Upper lobe of left lung (tissue), 4 donors: ENCODE measurements at regions not wholly inside any gene's neighbourhood (a gene's known extent, or its start where the extent isn't known, plus 50 kb on each side); places are given as distances from the start of the nearest gene placed in this dataset.

ENCODE experiments used
- POLR2AphosphoS5 ChIP-seq, 2 donors: sonication (generic); formaldehyde crosslinking; IDR thresholded peaks; one replicate each; pipeline ENCODE4 v1.5.1; 2017; ENCODE audit warnings: antibody characterized with exemption in 2 of 2
- TF ChIP-seq, protein P1 (sequence below), 6 experiments: fragments of 450-650 bp in 4 of 6; fragments of 200-600 bp in 2 of 6; sonication (generic) in 2 of 6; IDR thresholded peaks; one replicate each; pipeline ENCODE4 v1.5.1; 2016 to 2019; ENCODE audit warnings: antibody characterized with exemption in 6 of 6

DNA sequence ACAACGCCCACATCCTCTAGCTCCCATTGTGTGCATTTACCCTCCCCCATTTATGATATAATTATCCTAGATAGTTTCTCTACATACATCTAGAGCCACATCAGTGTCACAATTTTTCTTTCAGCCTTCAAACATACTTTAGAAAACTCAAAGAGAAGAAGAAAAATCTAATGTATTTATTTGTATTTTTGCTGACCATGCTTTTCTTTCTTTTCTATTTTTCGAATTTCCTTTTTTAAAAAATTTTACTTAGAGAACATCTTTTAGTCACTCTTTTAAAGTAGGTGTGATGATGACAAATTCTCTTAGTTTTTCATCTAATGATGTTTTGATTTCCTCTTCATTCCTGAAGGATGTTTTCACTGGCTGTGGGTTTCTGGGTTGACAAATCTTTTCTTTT lies 117.0 kb upstream of the CHL1 start:
- TF ChIP-seq, protein P1, sequence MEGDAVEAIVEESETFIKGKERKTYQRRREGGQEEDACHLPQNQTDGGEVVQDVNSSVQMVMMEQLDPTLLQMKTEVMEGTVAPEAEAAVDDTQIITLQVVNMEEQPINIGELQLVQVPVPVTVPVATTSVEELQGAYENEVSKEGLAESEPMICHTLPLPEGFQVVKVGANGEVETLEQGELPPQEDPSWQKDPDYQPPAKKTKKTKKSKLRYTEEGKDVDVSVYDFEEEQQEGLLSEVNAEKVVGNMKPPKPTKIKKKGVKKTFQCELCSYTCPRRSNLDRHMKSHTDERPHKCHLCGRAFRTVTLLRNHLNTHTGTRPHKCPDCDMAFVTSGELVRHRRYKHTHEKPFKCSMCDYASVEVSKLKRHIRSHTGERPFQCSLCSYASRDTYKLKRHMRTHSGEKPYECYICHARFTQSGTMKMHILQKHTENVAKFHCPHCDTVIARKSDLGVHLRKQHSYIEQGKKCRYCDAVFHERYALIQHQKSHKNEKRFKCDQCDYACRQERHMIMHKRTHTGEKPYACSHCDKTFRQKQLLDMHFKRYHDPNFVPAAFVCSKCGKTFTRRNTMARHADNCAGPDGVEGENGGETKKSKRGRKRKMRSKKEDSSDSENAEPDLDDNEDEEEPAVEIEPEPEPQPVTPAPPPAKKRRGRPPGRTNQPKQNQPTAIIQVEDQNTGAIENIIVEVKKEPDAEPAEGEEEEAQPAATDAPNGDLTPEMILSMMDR (IDR thresholded peaks at IDR 0.05), result no peak
- TF ChIP-seq POLR2AphosphoS5 (IDR thresholded peaks at IDR 0.05), result no peak
